Left ventricle myocardium superior (tissue), 1 donor: ENCODE measurements at regions not wholly inside any gene's neighbourhood (a gene's known extent, or its start where the extent isn't known, plus 50 kb on each side); places are given as distances from the start of the nearest gene placed in this dataset.
"Not testable (repeated sequence)": the region's sequence is repeated elsewhere in the genome, so short reads cannot be mapped to it uniquely, and the experiment has no call there.

Experiments
- ATAC-seq: fragments of 200-7000 bp; cut with Tn5 transposase; one replicate; pipeline ENCODE4 v1.9.1; 2020; ENCODE audit warnings: mild to moderate bottlenecking, moderate library complexity
- DNase-seq: peaks from one replicate; pipeline ENCODE4 v3.0.0-alpha.2; 2020
- intact Hi-C: fragments of 100-400 bp; cut with micrococcal nuclease; formaldehyde crosslinking; loops from one replicate; pipeline ENCODE4 v1.11.0; 2022
- donor health status: DM: no; HTN: yes; CAD: no; lungs with severe emphysema.

GRCh38 chr4:164215113-164215741, 538.7 kb upstream of the SMIM31 start:
- intact Hi-C loops, result no loop called here
- DNase-seq, result no peak
- no peak for ATAC-seq

GRCh38 chr4:164221631-164222030, 532.3 kb upstream of the SMIM31 start:
- intact Hi-C loops, result no loop called here
- no peak for DNase-seq
- no peak for ATAC-seq

GRCh38 chr4:164224871-164225270, 529.1 kb upstream of the SMIM31 start:
- no peak for ATAC-seq
- intact Hi-C loops, result no loop called here
- no peak for DNase-seq

GRCh38 chr4:164229255-164229654, 524.7 kb upstream of the SMIM31 start:
- DNase-seq (no peak), ATAC-seq (no peak)
- intact Hi-C loops, result no loop called here

- intact Hi-C loops, result no loop called here
- ATAC-seq (no peak), DNase-seq (no peak)
These were observed 514.5 kb upstream of the SMIM31 start for GRCh38 chr4:164239433-164239832.

GRCh38 chr4:164239976-164240375, 514.0 kb upstream of the SMIM31 start:
- no peak for DNase-seq
- ATAC-seq, result no peak
- intact Hi-C loops, result no loop called here

GRCh38 chr4:164251257-164251656, 502.7 kb upstream of the SMIM31 start:
- intact Hi-C loops, result no loop called here
- ATAC-seq (no peak), DNase-seq (no peak)

GRCh38 chr4:164252286-164252685, 501.6 kb upstream of the SMIM31 start:
- DNase-seq (no peak), ATAC-seq (no peak)
- intact Hi-C loops, result no loop called here

GRCh38 chr4:164261831-164262230, 492.1 kb upstream of the SMIM31 start:
- intact Hi-C loops, result no loop called here
- ATAC-seq, result no peak
- no peak for DNase-seq

GRCh38 chr4:164262508-164262907, 491.4 kb upstream of the SMIM31 start:
- intact Hi-C loops, DNase-seq, ATAC-seq: not testable (repeated sequence)

- ATAC-seq, DNase-seq, intact Hi-C loops: not testable (repeated sequence)
These were observed 476.5 kb upstream of the SMIM31 start for GRCh38 chr4:164277414-164277813.

GRCh38 chr4:164287173-164287572, 466.8 kb upstream of the SMIM31 start:
- ATAC-seq (no peak), DNase-seq (no peak)
- intact Hi-C loops, result no loop called here

- ATAC-seq (no peak), DNase-seq (no peak)
- intact Hi-C loops, result no loop called here
These were observed 465.4 kb upstream of the SMIM31 start for GRCh38 chr4:164288578-164288977.

GRCh38 chr4:164293203-164293602, 460.7 kb upstream of the SMIM31 start:
- ATAC-seq, result no peak
- DNase-seq, result no peak
- intact Hi-C loops, result no loop called here

GRCh38 chr4:164293743-164294142, 460.2 kb upstream of the SMIM31 start:
- no peak for DNase-seq
- intact Hi-C loops, result no loop called here
- no peak for ATAC-seq

- intact Hi-C loops, result no loop called here
- no peak for DNase-seq
- no peak for ATAC-seq
These were observed 452.5 kb upstream of the SMIM31 start for GRCh38 chr4:164301430-164301829.

- DNase-seq (no peak), ATAC-seq (no peak)
- intact Hi-C loops, result no loop called here
These were observed 449.8 kb upstream of the SMIM31 start for GRCh38 chr4:164304101-164304639.

GRCh38 chr4:164304861-164305260, 449.1 kb upstream of the SMIM31 start:
- no peak for ATAC-seq
- intact Hi-C loops, result no loop called here
- DNase-seq, result no peak

GRCh38 chr4:164307262-164307661, 446.7 kb upstream of the SMIM31 start:
- no peak for DNase-seq
- intact Hi-C loops, result no loop called here
- no peak for ATAC-seq

GRCh38 chr4:164312671-164313070, 441.3 kb upstream of the SMIM31 start:
- intact Hi-C loops, result no loop called here
- no peak for ATAC-seq

GRCh38 chr4:164313853-164314252, 440.1 kb upstream of the SMIM31 start:
- no peak for ATAC-seq
- DNase-seq, result no peak
- intact Hi-C loops, result no loop called here

More at GRCh38 chr4:164312671-164313070, 441.3 kb upstream of the SMIM31 start:
- no peak for DNase-seq
